Activated CD4-positive, alpha-beta memory T cell treated with anti-CD3 and anti-CD28 coated beads, Interleukin-2, amount 10 ng/mL, durations not matched to agents 7 days and 5 days (primary cell): ENCODE measurements at regions not wholly inside any gene's neighbourhood (a gene's known extent, or its start where the extent isn't known, plus 50 kb on each side); places are given as distances from the start of the nearest gene placed in this dataset.

ENCODE experiments used
- CTCF ChIA-PET: fragments of 350-600 bp; sonication (Branson Sonifier 250); formaldehyde crosslinking; loops from one replicate; lab custom pipeline; 2021; ENCODE audit warnings: antibody characterized with exemption, inconsistent platforms; lab: Charles Lee
- POLR2A ChIA-PET: fragments of 350-600 bp; sonication (Branson Sonifier 250); formaldehyde crosslinking; loops from one replicate; lab custom pipeline; 2021; ENCODE audit warnings: antibody characterized with exemption; lab: Charles Lee
- DNase-seq: peaks from one replicate; pipeline ENCODE4 v3.0.0-alpha.2; 2020
- H3K27ac Mint-ChIP-seq: one replicate; pipeline ENCODE4 v1.8.0; 2021; ENCODE audit warnings: mild to moderate bottlenecking, mixed read lengths
- H3K27me3 Mint-ChIP-seq: one replicate; pipeline ENCODE4 v1.8.0; 2021; ENCODE audit warnings: mixed read lengths
- H3K36me3 Mint-ChIP-seq: one replicate; pipeline ENCODE4 v1.8.0; 2021; ENCODE audit warnings: low read depth, mixed read lengths
- H3K4me1 Mint-ChIP-seq: one replicate; pipeline ENCODE4 v1.8.0; 2021; ENCODE audit warnings: mixed read lengths
- H3K4me3 Mint-ChIP-seq: one replicate; pipeline ENCODE4 v1.8.0; 2021; ENCODE audit warnings: mild to moderate bottlenecking, mixed read lengths
- H3K9me3 Mint-ChIP-seq: one replicate; pipeline ENCODE4 v1.8.0; 2021; ENCODE audit warnings: mixed read lengths

DNA sequence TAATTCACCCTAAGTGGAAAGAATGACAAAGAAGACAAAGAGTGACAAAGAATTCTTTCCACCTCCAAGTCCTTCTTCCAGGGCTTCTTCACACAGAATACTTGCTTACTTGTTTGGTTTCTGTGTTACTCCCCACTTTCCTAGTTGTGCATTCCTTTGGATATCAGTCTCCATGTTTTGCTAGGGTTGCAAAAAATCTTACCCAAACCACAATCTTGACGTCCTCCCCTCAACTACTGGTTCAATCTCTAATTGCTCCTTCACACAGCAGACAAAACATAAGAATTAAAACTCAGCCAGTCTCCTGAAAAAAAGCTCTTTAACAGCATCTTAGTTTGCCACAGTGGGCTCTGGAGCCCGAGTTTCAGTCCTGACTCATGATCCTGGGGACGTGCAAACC, 297.6 kb upstream of the CHRNA7 start:
- Mint-ChIP-seq H3K9me3 (peaks cover 6% of the 10 kb centered on the region), H3K27ac (no peak overlapping the region), H3K4me1 (no peaks in the 10 kb centered on the region), H3K27me3 (peaks cover 5% of the 10 kb centered on the region), H3K4me3 (no peak overlapping the region), H3K36me3 (no peaks in the 10 kb centered on the region)
- ChIA-PET CTCF (interaction anchor here (0.6 kb wide), 1 partner anchor 18 kb away, joined by 4 read pairs; no protein-coding TSS in a partner anchor), POLR2A (no interaction called here)
- DNase-seq, result no peak

GRCh38 chr15:31733424-31733823, 296.9 kb upstream of the CHRNA7 start:
- POLR2A ChIA-PET, result no interaction called here
- no peak overlapping the region for H3K4me3 Mint-ChIP-seq
- peaks cover 6% of the 10 kb centered on the region for H3K9me3 Mint-ChIP-seq
- H3K36me3 Mint-ChIP-seq, result no peaks in the 10 kb centered on the region
- H3K27me3 Mint-ChIP-seq, result peaks cover 5% of the 10 kb centered on the region
- CTCF ChIA-PET, result no interaction called here
- no peaks in the 10 kb centered on the region for H3K4me1 Mint-ChIP-seq
- DNase-seq, result no peak
- H3K27ac Mint-ChIP-seq, result no peak overlapping the region

DNA sequence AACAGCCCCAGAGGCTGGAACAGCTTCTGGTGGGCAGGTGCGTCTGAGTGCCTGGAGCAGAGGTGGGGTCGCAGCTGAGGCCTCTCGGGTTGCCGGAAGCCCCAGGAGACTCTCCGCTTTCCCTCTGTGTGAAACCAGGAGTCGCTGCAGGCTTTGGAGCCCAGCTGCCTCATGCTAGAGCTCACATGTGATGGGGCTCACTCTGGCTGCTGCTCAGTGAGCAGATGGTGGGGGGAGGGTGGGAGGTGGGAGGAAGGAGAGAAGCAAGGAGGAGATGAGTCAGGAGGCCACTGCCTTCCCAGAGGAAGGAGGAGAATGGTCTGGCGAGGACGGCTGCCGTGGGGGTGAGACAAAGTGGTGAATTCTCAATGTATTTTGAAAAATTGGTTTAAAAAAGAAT, 290.1 kb upstream of the CHRNA7 start:
- Mint-ChIP-seq H3K27ac (no peak overlapping the region), H3K9me3 (peaks cover 7% of the 10 kb centered on the region), H3K27me3 (peaks cover 4% of the 10 kb centered on the region), H3K36me3 (no peaks in the 10 kb centered on the region), H3K4me3 (no peak overlapping the region), H3K4me1 (no peaks in the 10 kb centered on the region)
- DNase-seq, result no peak
- CTCF ChIA-PET, result no interaction called here
- POLR2A ChIA-PET, result no interaction called here

- Mint-ChIP-seq H3K4me3 (no peak overlapping the region), H3K4me1 (no peaks in the 10 kb centered on the region), H3K27ac (no peak overlapping the region), H3K36me3 (no peaks in the 10 kb centered on the region), H3K9me3 (no peaks in the 10 kb centered on the region), H3K27me3 (peaks cover 14% of the 10 kb centered on the region)
- ChIA-PET POLR2A (no interaction called here), CTCF (interaction anchor here (0.8 kb wide), 1 partner anchor 60 kb away, joined by 3 read pairs; no protein-coding TSS in a partner anchor)
- DNase-seq, result no peak
Observed at GRCh38 chr15:31745841-31746240, 284.5 kb upstream of the CHRNA7 start.

DNA sequence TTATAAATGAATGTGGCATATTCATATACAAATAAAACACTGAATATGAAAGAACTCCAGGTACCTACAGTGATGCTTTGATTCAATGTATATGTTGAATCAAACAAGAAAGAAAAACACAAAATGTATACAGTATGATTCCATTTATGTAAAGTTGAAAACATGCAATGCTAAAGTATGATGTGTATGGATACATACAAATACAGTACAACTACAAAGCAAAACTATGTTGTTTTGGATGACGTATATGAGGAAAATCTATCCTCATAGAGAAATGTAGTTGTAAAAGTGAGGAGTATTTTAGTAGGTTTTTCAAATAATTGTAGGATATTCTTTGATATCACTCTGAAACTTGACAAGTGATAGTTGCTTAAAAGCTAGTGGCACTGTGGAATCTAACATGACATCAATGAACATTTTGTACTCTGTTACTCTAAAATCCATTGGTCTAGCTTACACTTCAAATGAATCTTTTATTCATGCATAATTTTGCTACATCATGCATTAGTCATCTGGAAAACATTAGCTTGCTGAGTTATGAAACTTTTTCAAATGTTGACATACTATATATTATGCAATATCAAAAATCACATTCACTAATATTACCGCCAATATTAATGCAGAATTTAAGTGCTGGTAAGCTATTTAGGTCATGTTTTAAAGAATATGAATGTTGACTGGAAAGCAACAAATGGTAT, 278.1 kb upstream of the CHRNA7 start:
- ChIA-PET POLR2A (no interaction called here), CTCF (no interaction called here)
- peaks cover 7% of the 10 kb centered on the region for H3K27me3 Mint-ChIP-seq

GRCh38 chr15:31752905-31753304, 277.4 kb upstream of the CHRNA7 start:
- Mint-ChIP-seq H3K27ac (no peak overlapping the region), H3K27me3 (peaks cover under 1% of the 10 kb centered on the region), H3K4me1 (no peaks in the 10 kb centered on the region), H3K36me3 (no peaks in the 10 kb centered on the region), H3K9me3 (no peaks in the 10 kb centered on the region), H3K4me3 (no peak overlapping the region)
- CTCF ChIA-PET, result no interaction called here
- POLR2A ChIA-PET, result no interaction called here
- no peak for DNase-seq

More for the DNA sequence above, 278.1 kb upstream of the CHRNA7 start:
- Mint-ChIP-seq H3K27ac (no peak overlapping the region), H3K9me3 (no peaks in the 10 kb centered on the region), H3K4me1 (no peaks in the 10 kb centered on the region), H3K4me3 (no peak overlapping the region), H3K36me3 (no peaks in the 10 kb centered on the region)
- DNase-seq, result no peak

GRCh38 chr15:31758126-31758525, 272.2 kb upstream of the CHRNA7 start:
- H3K4me1 Mint-ChIP-seq, result no peaks in the 10 kb centered on the region
- H3K27ac Mint-ChIP-seq, result no peak overlapping the region
- peaks cover 14% of the 10 kb centered on the region for H3K27me3 Mint-ChIP-seq
- CTCF ChIA-PET, result no interaction called here
- POLR2A ChIA-PET, result no interaction called here
- H3K36me3 Mint-ChIP-seq, result no peaks in the 10 kb centered on the region
- DNase-seq, result no peak
- H3K4me3 Mint-ChIP-seq, result no peak overlapping the region
- no peaks in the 10 kb centered on the region for H3K9me3 Mint-ChIP-seq

- no peaks in the 10 kb centered on the region for H3K4me1 Mint-ChIP-seq
- CTCF ChIA-PET, result interaction anchor here (0.7 kb wide), 1 partner anchor 16 kb away, joined by 3 read pairs; no protein-coding TSS in a partner anchor
- no peak overlapping the region for H3K4me3 Mint-ChIP-seq
- POLR2A ChIA-PET, result no interaction called here
- H3K27me3 Mint-ChIP-seq, result peaks cover 11% of the 10 kb centered on the region
- no peak overlapping the region for H3K27ac Mint-ChIP-seq
- H3K36me3 Mint-ChIP-seq, result no peaks in the 10 kb centered on the region
- H3K9me3 Mint-ChIP-seq, result no peaks in the 10 kb centered on the region
- no peak for DNase-seq
Observed at GRCh38 chr15:31768055-31768454, 262.3 kb upstream of the CHRNA7 start.

DNA sequence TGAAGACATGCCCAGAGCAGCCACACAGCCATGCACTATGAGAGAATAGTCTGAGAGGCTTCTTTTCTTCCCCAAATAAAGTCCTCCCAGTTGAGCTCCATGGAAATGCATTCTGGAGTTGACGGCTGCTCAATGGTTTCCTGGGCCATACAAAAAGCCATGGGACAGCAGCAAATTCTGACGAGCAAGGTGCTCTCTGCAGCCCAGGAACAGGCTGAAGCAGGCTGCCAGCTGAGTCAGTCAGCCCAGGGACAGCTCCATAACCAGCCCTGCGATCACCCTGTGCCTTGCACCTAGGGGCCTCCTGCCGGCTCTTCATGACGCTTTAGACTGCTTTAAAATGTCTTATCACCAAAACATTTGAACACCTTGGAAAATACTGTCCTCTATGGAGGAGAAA, 256.3 kb upstream of the CHRNA7 start:
- DNase-seq, result no peak
- no peaks in the 10 kb centered on the region for H3K36me3 Mint-ChIP-seq
- no peak overlapping the region for H3K4me3 Mint-ChIP-seq
- H3K27ac Mint-ChIP-seq, result no peak overlapping the region
- ChIA-PET POLR2A (no interaction called here), CTCF (no interaction called here)
- no peaks in the 10 kb centered on the region for H3K9me3 Mint-ChIP-seq
- no peaks in the 10 kb centered on the region for H3K4me1 Mint-ChIP-seq
- H3K27me3 Mint-ChIP-seq, result no peaks in the 10 kb centered on the region

GRCh38 chr15:31776039-31776438, 254.3 kb upstream of the CHRNA7 start:
- ChIA-PET POLR2A (no interaction called here), CTCF (no interaction called here)
- H3K27me3 Mint-ChIP-seq, result no peaks in the 10 kb centered on the region

GRCh38 chr15:31781261-31781660, 249.1 kb upstream of the CHRNA7 start:
- ChIA-PET POLR2A (no interaction called here), CTCF (no interaction called here)
- Mint-ChIP-seq H3K27ac (no peak overlapping the region), H3K4me3 (no peak overlapping the region), H3K9me3 (no peaks in the 10 kb centered on the region), H3K36me3 (no peaks in the 10 kb centered on the region), H3K4me1 (no peaks in the 10 kb centered on the region), H3K27me3 (peaks cover 3% of the 10 kb centered on the region)
- no peak for DNase-seq

More at GRCh38 chr15:31776039-31776438, 254.3 kb upstream of the CHRNA7 start:
- Mint-ChIP-seq H3K4me3 (no peak overlapping the region), H3K36me3 (no peaks in the 10 kb centered on the region), H3K9me3 (no peaks in the 10 kb centered on the region), H3K27ac (no peak overlapping the region), H3K4me1 (no peaks in the 10 kb centered on the region)
- no peak for DNase-seq

DNA sequence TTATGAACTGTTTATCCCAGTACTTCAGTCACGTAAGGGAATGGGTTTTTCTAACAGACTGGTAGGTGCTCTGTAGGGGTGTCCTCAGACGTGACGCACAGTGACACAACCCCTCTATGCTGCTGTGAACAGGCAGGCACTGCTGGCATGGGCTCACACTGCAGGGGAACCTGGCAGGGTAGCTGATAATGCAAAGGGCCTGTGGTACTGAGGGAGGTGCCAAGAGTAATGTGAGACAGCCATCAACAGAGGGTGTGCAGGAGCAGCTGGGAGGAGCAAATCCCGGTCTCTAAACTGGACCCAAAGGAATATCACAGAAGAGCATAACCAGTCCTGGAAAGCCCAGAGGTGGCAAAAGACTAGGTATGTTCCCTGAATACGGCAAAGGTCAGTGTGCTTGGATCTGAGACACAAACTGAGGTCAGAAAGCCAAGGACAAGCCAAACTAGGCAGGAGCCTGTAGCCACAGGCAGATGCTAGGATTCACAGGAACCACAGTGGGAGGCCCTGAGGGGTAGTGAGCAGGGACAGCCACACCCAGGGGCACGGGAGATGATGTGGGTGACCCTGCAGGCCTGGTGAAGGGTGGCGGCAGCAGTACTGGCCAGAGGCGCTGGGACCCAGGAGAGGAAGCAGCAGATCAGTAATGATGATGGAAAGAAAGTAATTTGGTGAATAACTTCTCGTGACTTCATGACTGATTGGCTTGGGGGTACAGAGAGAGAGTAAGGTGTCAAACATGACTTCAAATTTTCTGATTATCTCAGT, 248.1 kb upstream of the CHRNA7 start:
- H3K27me3 Mint-ChIP-seq, result peaks cover 3% of the 10 kb centered on the region
- POLR2A ChIA-PET, result no interaction called here
- H3K27ac Mint-ChIP-seq, result no peak overlapping the region
- H3K4me1 Mint-ChIP-seq, result no peaks in the 10 kb centered on the region
- no peak for DNase-seq
- no peak overlapping the region for H3K4me3 Mint-ChIP-seq
- no peaks in the 10 kb centered on the region for H3K9me3 Mint-ChIP-seq
- CTCF ChIA-PET, result no interaction called here
- H3K36me3 Mint-ChIP-seq, result no peaks in the 10 kb centered on the region

GRCh38 chr15:31782951-31783350, 247.4 kb upstream of the CHRNA7 start:
- Mint-ChIP-seq H3K27ac (no peak overlapping the region), H3K27me3 (peaks cover 3% of the 10 kb centered on the region), H3K9me3 (no peaks in the 10 kb centered on the region), H3K36me3 (no peaks in the 10 kb centered on the region), H3K4me3 (no peak overlapping the region), H3K4me1 (no peaks in the 10 kb centered on the region)
- ChIA-PET CTCF (no interaction called here), POLR2A (no interaction called here)
- no peak for DNase-seq
